IPS-18c (cell line): ENCODE measurements at regions not wholly inside any gene's neighbourhood (a gene's known extent, or its start where the extent isn't known, plus 50 kb on each side); places are given as distances from the start of the nearest gene placed in this dataset.
"Not testable (repeated sequence)": the region's sequence is repeated elsewhere in the genome, so short reads cannot be mapped to it uniquely, and the experiment has no call there.

ENCODE experiments used
- H3K4me3 ChIP-seq: 2 replicates; pipeline ENCODE4 v1.7.0; 2013; ENCODE audit warnings: low read depth, mild to moderate bottlenecking, low read length, moderate library complexity; ENCODE audit not compliant: insufficient read depth
- H3K9me3 ChIP-seq: one replicate; pipeline ENCODE4 v1.6.1; 2013; ENCODE audit warnings: mild to moderate bottlenecking, low read length, moderate library complexity; ENCODE audit not compliant: control insufficient read depth, insufficient read depth

DNA sequence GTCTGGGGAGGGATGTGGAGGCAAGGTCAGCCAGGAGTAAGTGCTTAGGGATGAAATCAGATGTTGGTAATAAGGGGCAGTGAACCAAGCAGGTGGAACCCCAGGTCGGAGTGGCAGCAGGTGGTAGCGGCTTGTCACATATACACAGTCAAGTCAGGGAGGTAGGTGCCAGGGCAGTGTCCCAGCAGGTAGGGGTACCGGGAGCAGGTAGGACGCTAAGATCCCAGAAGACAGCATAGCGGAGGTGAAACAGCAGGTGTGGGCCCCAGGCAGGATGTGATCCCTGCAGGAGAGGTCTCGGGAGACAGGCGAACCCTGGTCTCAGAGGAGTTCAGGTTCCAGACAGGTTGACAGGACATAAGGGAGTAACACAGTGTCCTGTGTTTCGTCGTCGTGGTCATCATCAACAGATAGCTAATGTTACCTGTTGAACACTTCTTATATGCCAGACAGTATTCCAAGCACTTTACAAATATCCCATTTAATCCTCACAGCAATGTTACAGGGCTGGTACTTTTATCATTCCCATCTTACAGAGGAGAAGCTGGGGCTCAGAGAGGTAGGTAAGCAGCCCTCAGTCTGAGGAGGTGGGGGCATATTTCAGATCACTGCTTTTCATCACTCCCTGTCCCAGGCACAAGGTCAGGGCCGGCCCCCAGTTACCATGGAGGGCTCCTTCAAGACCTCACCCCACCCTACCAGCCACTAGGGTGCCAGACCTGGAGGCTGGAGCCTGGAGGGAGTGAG is 241.6 kb downstream of the UACA start:
- H3K9me3 ChIP-seq = no peaks in the 10 kb centered on the region
- no peak overlapping the region for H3K4me3 ChIP-seq

DNA sequence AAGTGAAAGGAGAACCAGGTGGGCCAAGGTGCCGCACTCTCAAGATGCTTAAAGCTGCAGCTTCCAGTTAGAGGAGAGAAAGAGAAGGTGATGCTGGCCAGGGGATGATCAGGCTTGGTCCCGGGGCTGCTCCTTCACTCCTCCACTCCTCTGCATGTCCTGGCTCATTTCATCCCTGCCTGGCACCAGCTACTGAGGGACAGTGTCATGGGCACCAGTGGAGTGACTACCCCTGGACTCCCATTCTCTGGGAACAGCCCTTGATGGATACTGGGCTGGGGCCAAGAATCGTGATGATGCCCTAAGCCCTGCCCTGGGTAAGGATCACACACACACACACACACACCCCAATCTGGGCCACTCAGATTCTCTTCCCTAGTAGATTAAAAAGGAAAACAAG is 243.7 kb downstream of the UACA start:
- Histone ChIP-seq H3K4me3 (no peak overlapping the region), H3K9me3 (no peaks in the 10 kb centered on the region)

DNA sequence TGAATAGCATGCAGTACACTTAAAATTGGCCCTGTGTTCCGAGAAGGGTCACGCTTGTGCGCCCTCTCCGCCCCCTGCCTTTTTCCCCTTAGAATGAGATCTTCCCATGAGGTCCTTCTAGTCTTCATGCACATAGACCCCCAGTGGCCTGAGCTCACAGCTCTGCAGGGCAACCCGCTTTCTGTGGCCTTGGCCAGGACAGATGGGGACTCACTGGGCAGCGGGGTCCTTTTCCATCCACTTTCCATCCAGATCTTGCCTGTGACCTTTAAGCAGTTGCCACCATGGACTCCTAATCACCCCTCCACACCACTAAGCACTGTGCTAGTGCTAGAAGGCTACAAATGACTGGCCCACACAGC is 244.4 kb downstream of the UACA start:
- no peaks in the 10 kb centered on the region for H3K9me3 ChIP-seq
- no peak overlapping the region for H3K4me3 ChIP-seq

DNA sequence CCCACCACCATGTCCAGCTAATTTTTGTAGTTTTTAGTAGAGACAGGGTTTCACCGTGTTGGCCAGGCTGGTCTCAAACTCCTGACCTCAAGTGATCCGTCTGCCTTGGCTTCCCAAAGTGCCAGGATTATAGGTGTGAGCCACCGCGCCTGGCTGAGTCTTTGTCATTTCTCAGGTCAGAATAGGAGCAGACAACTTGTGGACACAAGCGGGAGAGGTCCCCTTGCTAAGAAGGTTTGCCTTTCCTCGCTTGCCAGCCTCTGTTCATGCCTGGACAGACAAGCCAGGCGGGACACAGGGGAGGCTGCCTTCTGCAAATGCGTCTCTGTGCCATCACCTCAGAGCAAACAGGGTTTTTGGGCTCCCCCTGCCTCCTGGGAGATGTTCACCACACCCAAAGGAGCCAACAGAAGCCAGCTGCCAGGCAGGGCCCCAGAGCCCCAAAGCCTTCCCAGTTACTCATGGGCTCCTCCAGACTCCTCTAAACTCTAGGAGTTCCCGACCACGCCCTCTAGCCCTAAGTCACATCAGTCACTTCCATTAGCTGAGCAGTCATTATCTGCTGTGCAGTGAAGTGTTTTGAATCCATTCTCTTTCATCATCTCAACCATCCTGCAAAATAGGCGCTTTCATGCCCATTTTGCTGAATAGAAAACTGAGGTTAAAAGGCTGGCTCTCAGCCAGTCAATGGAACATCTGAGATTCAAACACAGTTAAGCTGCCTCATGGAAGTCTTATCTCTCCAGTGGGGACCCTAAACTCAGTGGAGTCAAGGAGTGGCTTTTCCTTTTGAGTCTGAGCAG is 245.0 kb downstream of the UACA start:
- H3K9me3 ChIP-seq = no peaks in the 10 kb centered on the region
- H3K4me3 ChIP-seq = no peak overlapping the region

DNA sequence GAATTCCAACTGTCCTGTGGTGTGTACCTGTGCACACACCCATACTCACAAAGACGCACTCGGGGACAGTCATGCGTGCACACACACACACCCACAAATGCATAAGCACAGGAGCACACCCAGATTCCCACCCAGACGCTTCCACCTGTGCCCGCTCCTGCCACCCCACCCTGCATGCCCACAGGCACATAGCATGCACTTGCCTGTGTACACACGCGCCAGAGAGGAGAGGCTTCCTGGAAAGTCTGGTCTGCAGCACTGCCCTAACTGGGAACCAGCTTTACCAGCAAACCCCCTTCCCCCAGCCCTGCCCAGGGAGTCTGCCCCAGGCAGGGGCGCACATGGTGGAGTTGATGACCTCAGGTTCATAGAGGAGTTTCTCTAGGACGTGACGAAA is 246.2 kb downstream of the UACA start:
- H3K9me3 ChIP-seq = no peaks in the 10 kb centered on the region
- H3K4me3 ChIP-seq = no peak overlapping the region

DNA sequence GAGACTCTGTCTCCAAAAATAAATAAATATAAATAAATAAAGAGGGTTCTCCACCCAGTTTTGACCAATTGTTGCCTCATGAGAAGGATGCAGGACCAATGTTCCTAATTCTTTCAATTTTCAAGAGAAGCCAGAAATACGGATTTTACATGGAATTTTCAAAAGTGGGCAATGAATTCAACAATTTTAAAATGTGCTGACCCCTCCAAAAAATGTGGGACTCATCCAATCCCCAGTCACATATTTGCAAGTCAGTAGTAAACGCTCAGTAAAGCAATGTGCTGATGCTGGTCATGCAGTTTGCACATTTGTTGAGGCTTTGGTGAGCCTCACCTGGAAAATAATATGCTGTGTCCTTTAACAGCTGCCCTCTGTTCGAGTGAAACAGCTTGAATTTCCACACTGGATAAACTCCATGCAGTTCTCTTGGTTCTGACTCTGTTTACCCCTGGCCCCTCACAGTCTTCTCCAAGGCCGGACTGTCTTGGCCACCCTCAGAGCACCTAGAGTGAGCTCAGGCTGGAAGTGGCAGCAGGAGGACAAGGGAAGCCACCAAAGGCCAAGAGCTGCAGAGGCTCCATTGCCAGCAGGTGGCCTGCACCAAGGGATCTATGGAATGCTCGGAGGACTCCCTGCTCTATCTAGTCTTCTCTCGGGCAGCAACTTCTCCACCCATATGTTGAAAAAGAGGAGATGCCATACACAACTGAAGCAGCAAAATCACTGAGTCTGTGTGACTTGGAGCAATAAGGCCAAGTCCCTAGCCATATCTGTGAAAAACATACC is 246.8 kb downstream of the UACA start:
- H3K4me3 ChIP-seq = no peak overlapping the region
- H3K9me3 ChIP-seq = no peaks in the 10 kb centered on the region

DNA sequence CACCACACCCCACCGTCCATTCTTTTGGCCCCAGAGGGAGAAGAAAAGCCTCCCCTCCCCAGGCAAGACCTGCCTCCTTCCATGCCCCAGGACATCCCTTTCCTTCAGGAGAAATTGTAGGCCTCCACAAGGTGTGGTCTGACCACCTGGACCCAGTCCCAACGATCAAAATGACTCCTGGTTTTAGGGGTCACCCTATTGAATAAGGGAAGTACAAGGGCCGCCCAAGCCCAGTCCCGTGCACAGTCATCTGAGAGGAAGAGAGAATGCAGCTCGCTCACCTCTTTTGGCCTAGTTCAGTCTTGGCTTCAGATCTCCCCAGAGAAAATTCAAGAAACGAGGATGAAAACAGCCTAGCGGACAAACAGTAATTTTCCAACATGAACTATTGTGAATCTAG is 249.1 kb downstream of the UACA start:
- H3K4me3 ChIP-seq = no peak overlapping the region

DNA sequence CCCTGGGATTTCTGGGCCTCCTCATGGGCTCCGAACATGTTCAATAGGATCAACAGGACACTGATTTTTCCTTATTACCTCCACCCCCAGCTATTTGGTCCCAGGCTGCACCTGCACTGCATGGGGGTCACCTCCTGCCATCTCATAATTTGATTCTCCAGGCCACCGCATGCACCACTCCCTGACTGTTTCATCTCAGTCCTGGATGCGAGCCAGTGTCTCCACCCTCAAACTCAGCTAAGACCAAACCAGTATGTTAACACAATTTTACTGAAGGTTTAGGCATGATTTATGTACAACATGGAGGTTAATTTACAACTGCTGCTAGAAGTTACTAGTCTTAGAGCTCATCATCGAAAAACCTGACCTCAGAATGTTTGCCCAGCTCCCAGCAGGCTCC is 249.5 kb downstream of the UACA start:
- H3K4me3 ChIP-seq = no peak overlapping the region
- no peaks in the 10 kb centered on the region for H3K9me3 ChIP-seq

More for the DNA sequence above, 249.1 kb downstream of the UACA start:
- H3K9me3 ChIP-seq = no peaks in the 10 kb centered on the region

DNA sequence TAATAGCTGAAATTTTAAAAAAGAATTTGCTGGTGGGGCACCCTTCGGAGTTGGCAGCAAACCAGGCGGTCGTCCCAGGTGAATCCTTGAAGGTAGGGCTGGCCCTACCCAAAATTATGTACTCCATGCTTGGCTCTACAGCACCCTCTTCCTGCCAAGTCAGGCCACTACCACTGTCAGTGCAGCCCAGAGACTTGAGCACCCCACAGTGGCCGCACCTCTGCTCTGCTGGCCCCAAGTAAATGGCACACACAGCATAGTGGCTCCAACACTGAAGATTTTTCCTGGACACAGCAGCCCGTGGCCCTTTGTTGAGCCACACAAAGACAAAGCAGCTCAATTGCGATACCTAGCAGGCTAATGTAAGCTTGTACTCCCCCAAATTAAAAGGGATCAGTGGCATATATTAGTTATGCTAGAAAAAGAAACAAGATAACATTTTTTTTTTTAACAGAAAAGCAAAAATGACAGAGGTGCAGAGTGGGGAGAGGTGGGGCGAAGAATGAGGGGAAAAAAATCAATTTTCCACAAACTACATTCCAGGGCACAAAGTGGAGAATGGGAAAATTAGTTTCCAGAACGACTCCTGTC is 250.5 kb downstream of the UACA start:
- no peak overlapping the region for H3K4me3 ChIP-seq
- no peaks in the 10 kb centered on the region for H3K9me3 ChIP-seq

DNA sequence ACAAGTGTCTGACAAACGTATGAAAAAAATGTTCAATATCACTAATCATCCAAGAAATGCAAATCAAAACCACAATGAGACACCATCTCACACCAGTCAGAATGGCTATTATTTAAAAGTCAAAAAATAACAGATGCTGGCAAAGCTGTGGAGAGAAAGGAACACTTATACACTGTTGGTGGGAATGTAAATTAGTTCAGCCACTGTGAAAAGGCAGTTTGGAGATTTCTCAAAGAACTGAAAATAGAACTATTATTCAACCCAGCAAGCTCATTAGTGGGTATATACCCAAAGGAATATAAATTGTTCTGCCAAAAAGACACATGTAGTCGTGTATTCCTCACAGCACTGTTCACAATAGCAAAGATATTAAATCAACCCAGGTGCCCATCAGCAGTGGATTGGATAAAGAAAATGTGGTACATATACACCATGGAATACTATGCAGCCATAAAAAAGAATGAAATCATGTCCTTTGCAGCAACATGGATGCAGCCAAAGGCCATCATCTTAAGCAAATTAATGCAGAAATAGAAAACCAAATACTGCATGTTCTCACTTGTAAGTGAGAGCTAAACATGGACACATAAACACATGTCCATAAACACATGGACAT is 251.3 kb downstream of the UACA start:
- H3K9me3 ChIP-seq, H3K4me3 ChIP-seq: not testable (repeated sequence)

DNA sequence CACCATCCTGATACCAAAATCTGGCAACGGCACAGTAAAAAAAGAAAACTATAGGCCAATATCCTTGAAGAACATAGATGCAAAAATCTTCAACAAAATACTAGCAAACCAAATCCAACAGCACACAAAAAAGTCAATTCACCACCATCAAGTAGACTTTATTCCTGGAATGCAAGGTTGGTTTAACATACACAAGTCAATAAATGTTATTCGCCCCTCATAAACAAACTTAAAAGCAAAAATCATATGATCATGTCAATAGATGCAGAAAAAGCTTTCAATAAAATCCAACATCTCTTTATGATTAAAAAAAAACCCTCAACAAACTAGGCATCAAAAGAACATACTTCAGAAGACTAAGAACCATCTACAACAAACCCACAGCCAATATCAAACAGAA is 252.9 kb downstream of the UACA start:
- Histone ChIP-seq H3K9me3 (no peaks in the 10 kb centered on the region), H3K4me3 (no peak overlapping the region)

DNA sequence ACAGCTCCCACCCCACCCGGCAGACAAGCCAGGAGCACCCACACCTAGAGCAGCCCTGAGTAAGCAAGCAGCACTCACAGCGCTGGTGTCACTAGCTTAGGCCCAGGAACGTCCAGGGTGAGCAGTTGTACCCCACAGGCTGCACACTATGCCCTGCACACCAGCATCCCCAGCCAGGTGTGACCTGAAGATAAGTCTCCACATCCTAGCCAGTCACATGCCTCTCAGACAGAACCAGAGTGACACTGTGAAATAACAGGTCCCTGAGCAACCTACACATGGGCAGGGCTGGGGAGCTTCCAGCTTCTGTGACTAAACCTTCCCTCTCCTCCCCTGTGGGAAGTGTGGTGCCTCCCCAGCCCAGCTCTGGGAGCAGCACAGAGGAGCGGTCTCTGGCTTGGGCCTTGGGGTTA is 253.6 kb downstream of the UACA start:
- H3K4me3 ChIP-seq = no peak overlapping the region
- no peaks in the 10 kb centered on the region for H3K9me3 ChIP-seq

DNA sequence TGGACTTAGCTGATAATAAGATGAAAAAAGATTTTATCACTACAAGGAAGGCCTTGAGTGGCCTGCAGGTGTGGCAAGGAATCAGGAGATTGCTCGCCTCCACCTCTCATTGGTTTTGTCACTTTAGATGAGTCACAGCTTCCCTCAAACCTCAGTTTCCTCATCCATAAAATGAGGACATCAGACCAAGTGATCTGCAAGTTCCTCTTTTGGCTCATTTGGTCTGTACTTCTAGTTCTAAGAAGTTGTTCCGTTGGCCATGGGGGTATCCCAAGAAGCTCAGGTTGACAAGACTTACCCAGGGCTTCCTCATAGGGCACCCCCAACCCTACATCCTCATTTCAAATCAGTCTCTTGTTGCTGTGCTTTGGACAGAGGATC is 254.1 kb downstream of the UACA start:
- no peak overlapping the region for H3K4me3 ChIP-seq
- no peaks in the 10 kb centered on the region for H3K9me3 ChIP-seq

DNA sequence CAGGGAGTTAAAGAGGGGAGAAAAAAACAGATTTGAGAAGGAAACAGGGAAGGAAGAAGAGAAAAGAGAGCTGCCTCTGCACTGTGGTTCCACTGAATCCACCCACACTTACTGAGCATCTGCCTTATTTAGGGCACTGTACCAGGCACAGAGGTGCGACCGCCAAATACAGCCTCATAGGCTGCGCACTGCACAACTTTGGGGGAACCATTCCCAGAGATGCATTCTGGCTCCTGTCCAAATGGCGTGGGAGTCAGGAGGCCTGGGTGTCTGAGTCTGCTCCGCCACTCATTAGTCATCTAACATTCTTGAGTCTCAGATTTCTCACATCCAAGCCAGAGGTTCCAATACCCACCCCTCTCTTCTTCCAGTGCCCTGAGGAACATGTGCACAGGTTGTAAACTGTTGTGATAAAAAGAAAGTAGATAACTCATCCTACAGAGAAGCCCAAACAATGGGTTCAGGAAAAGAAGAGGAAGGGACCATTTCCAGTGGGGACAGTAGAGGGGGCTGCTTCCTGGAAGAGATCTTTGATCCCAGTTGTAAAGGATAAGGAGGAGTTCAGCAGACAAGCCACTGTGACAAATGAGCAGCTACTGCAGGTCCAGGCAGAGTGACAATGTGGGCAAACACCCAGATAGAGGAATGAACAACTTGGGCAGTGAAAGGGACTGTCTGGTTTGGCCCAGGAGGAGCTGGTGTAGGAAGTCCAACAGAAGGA is 254.6 kb downstream of the UACA start:
- H3K4me3 ChIP-seq = no peak overlapping the region

DNA sequence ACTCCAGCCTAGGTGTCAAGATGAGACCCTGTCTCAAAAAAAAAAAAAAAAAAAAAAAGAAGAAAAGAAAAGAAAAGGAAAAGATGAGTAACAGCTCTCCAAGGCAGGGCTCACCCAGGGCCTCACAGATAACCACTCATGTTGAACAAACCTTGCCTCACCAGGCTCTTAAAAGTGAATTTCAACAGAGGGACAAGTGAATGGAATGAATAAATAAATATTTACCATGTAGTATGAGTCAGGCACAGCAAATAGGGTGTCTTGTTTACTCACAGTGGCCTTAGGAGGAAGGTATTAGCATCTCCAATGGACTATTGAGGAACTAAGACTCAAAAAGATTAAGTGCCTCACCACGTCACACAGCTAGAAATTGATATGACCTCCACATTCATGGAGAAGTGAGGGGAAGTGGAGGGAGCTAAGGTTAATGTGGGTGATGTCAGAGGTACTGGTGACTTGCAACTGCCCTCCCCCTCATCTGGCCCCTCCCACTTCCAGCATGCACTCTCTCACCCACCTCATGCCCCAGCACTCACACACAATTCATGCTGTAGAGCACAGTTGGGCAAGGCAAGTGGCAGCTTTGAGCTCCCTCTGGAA is 255.5 kb downstream of the UACA start:
- no peaks in the 10 kb centered on the region for H3K9me3 ChIP-seq
- H3K4me3 ChIP-seq = no peak overlapping the region

More for the DNA sequence above, 254.6 kb downstream of the UACA start:
- no peaks in the 10 kb centered on the region for H3K9me3 ChIP-seq
